ENCODE measurements at regions not wholly inside any gene's neighbourhood (a gene's known extent, or its start where the extent isn't known, plus 50 kb on each side); places are given as distances from the start of the nearest gene placed in this dataset.

DNA sequence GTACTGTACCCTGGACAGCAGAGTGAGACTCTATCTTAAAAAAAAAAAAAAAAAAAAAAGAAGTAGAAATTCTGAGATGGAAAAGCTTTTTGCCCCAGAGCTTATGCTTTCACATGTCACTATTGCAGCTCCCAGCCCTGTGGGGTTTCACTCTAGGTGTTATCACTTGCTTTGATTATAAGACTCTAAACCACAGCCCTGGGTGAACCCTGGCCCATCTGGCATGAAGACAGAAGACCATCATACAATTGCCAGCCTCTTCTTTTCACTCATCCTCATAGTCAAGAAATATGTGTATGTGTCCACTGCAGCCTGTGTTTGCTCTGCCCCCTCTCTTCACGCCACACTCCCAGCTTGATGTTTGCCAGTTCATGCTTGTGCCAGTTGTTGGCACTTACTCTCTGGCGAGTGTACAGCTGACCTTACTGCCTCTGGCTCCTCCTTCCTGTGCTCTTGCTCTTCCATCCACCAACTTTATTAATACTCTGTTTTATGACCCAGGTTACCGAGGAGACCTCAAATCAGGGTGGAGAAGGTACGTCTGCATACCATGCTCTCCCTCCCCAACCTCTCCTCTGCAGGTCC, 136.7 kb upstream of the NCK2 start:
- POLR2A ChIA-PET (ENCODE audit: low non-redundant PET), result no interaction called here

GRCh38 chr2:105606081-105606480, 138.6 kb upstream of the NCK2 start:
- CTCF ChIA-PET, result no interaction called here
- POLR2A ChIA-PET (ENCODE audit: low non-redundant PET), result no interaction called here
- no peak overlapping the region for H3K27ac ChIP-seq (ENCODE audit: low read depth, low read length, poor library complexity, severe bottlenecking)

More for the DNA sequence above, 136.7 kb upstream of the NCK2 start:
- DNase-seq (ENCODE audit: low spot score), result no peak
- H3K4me1 ChIP-seq (ENCODE audit: insufficient read depth, low read length, poor library complexity, severe bottlenecking), result no peaks in the 10 kb centered on the region
- intact Hi-C loops (cut with micrococcal nuclease; ENCODE audit: unreplicated experiment), result no loop called here
- H3K27ac ChIP-seq (ENCODE audit: low read depth, low read length, poor library complexity, severe bottlenecking), result no peak overlapping the region
- CTCF ChIA-PET, result no interaction called here
- H3K36me3 ChIP-seq (ENCODE audit: insufficient read depth, low read length, poor library complexity, severe bottlenecking), result no peaks in the 10 kb centered on the region
- no peak for TF ChIP-seq EZH2 (IDR thresholded peaks at IDR 0.05; ENCODE audit: borderline replicate concordance, low read depth, low read length, poor library complexity, severe bottlenecking)
- TF ChIP-seq CTCF (conservative IDR thresholded peaks at IDR 0.05; ENCODE audit: low read depth, low read length), result no peak
- BruUV-seq (replicated peaks), result no TSS peak
- H3K4me3 ChIP-seq (ENCODE audit: low read depth, low read length, poor library complexity, severe bottlenecking), result no peak overlapping the region
- H3K27me3 ChIP-seq (replicated peaks; ENCODE audit: insufficient read depth, low read depth, low read length, poor library complexity), result no peaks in the 10 kb centered on the region
- no peaks in the 10 kb centered on the region for H3K9me3 ChIP-seq (ENCODE audit: low read depth, low read length, poor library complexity, severe bottlenecking)

DNA sequence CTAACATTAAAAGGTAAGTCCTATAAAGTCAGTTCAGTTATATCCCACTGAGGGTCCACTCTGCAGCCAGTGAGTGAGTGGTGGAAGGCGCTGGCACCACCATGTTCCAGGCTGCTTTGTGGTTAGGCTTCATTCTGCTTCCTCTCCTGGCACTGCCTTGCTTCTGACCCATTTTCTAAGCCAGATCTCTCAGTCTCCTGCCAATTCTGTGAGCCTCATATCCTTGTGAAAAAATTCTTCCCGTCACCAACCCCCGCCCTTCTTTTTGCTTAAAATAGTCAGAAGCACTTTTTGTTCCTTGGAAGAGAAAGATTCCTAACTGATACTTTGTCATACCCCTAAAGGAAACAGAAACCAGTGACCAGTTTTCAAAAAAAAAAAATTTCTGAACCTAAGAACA, 139.8 kb upstream of the NCK2 start:
- DNase-seq (ENCODE audit: low spot score), result no peak
- H3K36me3 ChIP-seq (ENCODE audit: insufficient read depth, low read length, poor library complexity, severe bottlenecking), result no peaks in the 10 kb centered on the region
- H3K4me1 ChIP-seq (ENCODE audit: insufficient read depth, low read length, poor library complexity, severe bottlenecking), result no peaks in the 10 kb centered on the region
- BruUV-seq (replicated peaks), result no TSS peak
- no peak overlapping the region for H3K4me3 ChIP-seq (ENCODE audit: low read depth, low read length, poor library complexity, severe bottlenecking)
- TF ChIP-seq CTCF (conservative IDR thresholded peaks at IDR 0.05; ENCODE audit: low read depth, low read length), result no peak
- TF ChIP-seq EZH2 (IDR thresholded peaks at IDR 0.05; ENCODE audit: borderline replicate concordance, low read depth, low read length, poor library complexity, severe bottlenecking), result no peak
- H3K27me3 ChIP-seq (replicated peaks; ENCODE audit: insufficient read depth, low read depth, low read length, poor library complexity), result no peaks in the 10 kb centered on the region
- no peak overlapping the region for H3K27ac ChIP-seq (ENCODE audit: low read depth, low read length, poor library complexity, severe bottlenecking)
- CTCF ChIA-PET, result no interaction called here
- intact Hi-C loops (cut with micrococcal nuclease; ENCODE audit: unreplicated experiment), result no loop called here
- POLR2A ChIA-PET (ENCODE audit: low non-redundant PET), result no interaction called here
- no peaks in the 10 kb centered on the region for H3K9me3 ChIP-seq (ENCODE audit: low read depth, low read length, poor library complexity, severe bottlenecking)

More at GRCh38 chr2:105606081-105606480, 138.6 kb upstream of the NCK2 start:
- intact Hi-C loops (cut with micrococcal nuclease; ENCODE audit: unreplicated experiment), result no loop called here
- TF ChIP-seq EZH2 (IDR thresholded peaks at IDR 0.05; ENCODE audit: borderline replicate concordance, low read depth, low read length, poor library complexity, severe bottlenecking) (no peak), CTCF (conservative IDR thresholded peaks at IDR 0.05; ENCODE audit: low read depth, low read length) (no peak)
- Histone ChIP-seq H3K9me3 (ENCODE audit: low read depth, low read length, poor library complexity, severe bottlenecking) (no peaks in the 10 kb centered on the region), H3K4me1 (ENCODE audit: insufficient read depth, low read length, poor library complexity, severe bottlenecking) (no peaks in the 10 kb centered on the region), H3K4me3 (ENCODE audit: low read depth, low read length, poor library complexity, severe bottlenecking) (no peak overlapping the region), H3K27me3 (replicated peaks; ENCODE audit: insufficient read depth, low read depth, low read length, poor library complexity) (no peaks in the 10 kb centered on the region), H3K36me3 (ENCODE audit: insufficient read depth, low read length, poor library complexity, severe bottlenecking) (no peaks in the 10 kb centered on the region)
- no TSS peak for BruUV-seq (replicated peaks)
- DNase-seq (ENCODE audit: low spot score), result no peak
